Sigmoid colon (tissue), 6 donors: ENCODE measurements at regions not wholly inside any gene's neighbourhood (a gene's known extent, or its start where the extent isn't known, plus 50 kb on each side); places are given as distances from the start of the nearest gene placed in this dataset.
"Not testable (repeated sequence)": the region's sequence is repeated elsewhere in the genome, so short reads cannot be mapped to it uniquely, and the experiment has no call there.

ENCODE experiments used
- DNase-seq: peaks from one replicate; pipeline ENCODE4 v3.0.0-alpha.2; 2019
- H3K27ac ChIP-seq, 4 donors: fragments of 200-600 bp; sonication (generic); one replicate each; pipeline ENCODE4 v1.5.1; 2016 to 2019; ENCODE audit warnings: mild to moderate bottlenecking in 1 of 4
- H3K27me3 ChIP-seq, 3 donors: fragments of 200-600 bp; sonication (generic); one replicate each; pipeline ENCODE4 v1.5.1; 2019; ENCODE audit warnings: mild to moderate bottlenecking in 1 of 3
- H3K36me3 ChIP-seq, 4 donors: fragments of 200-600 bp; sonication (generic); one replicate each; pipeline ENCODE4 v1.5.1; 2016 to 2019
- H3K4me1 ChIP-seq, 4 donors: fragments of 200-600 bp; sonication (generic); one replicate each; pipeline ENCODE4 v1.5.1; 2017 to 2019
- H3K4me3 ChIP-seq, 4 donors: fragments of 200-600 bp; sonication (generic); one replicate each; pipeline ENCODE4 v1.5.1; 2017 to 2019; ENCODE audit warnings: mild to moderate bottlenecking in 2 of 4, moderate library complexity in 1 of 4
- H3K9me3 ChIP-seq, 4 donors: fragments of 200-600 bp in 3 of 4; sonication (generic) in 3 of 4; one replicate each; pipeline versions ENCODE4 v1.5.1 to v1.6.1; 2013 to 2019
- EP300 ChIP-seq, 4 donors: sonication (generic); formaldehyde crosslinking; IDR thresholded peaks; one replicate each; pipeline ENCODE4 v1.6.1; 2017; ENCODE audit warnings: antibody characterized with exemption in 4 of 4
- POLR2A ChIP-seq, 2 donors: fragments of 450-650 bp; IDR thresholded peaks; one replicate each; pipeline ENCODE4 v1.6.1; 2016; ENCODE audit warnings: antibody characterized with exemption in 2 of 2, mild to moderate bottlenecking in 2 of 2, moderate library complexity in 2 of 2
- POLR2AphosphoS5 ChIP-seq, 4 donors: sonication (generic); formaldehyde crosslinking; IDR thresholded peaks; one replicate each; pipeline ENCODE4 v1.6.1; 2017; ENCODE audit warnings: antibody characterized with exemption in 4 of 4
- WGBS, 2 donors: extraction: QIAGEN DNeasy Blood & Tissue Kit; methylation state at CpG; one replicate each; pipeline ENCODE4 v1.1.7; 2013; 5-methylcytosine and 5-hydroxymethylcytosine counted together
- intact Hi-C: fragments of 100-400 bp; cut with DNase I; formaldehyde crosslinking; loops from one replicate; pipeline ENCODE4 v1.15.1; 2023
- TF ChIP-seq, protein P1 (sequence below), 4 experiments: fragments of 450-650 bp in 3 of 4; fragments of 200-600 bp in 1 of 4; IDR thresholded peaks; one replicate each; pipeline ENCODE4 v1.5.1; 2016 to 2019; ENCODE audit warnings: antibody characterized with exemption in 4 of 4, mild to moderate bottlenecking in 3 of 4, moderate library complexity in 2 of 4
- donor health status: healthy with polysubstance abuse.
- donor health status: healthy.

DNA sequence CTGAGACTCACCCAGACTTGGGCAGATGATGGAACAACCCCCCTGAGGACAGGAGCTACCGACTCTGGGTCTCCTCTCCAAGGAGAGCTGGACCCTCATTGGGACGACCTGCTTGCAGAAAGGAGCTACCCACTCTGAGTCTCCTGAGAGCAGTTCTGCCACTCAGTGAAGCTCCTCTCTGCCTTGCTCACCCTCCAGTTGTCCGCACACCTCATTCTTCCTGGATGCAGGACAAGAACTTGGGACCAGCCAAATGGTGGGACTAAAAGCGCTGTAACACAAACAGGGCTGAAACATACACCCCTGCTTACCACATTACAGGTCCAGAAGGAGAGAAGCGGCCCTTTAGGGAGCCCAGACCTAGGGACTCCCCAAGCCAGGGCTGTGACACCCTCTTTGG lies 124.9 kb upstream of the CCDC150 start:
- WGBS, 2 donors: 85 to 87% methylated on average over 5 of the region's 5 CpGs
- TF ChIP-seq, protein P1, sequence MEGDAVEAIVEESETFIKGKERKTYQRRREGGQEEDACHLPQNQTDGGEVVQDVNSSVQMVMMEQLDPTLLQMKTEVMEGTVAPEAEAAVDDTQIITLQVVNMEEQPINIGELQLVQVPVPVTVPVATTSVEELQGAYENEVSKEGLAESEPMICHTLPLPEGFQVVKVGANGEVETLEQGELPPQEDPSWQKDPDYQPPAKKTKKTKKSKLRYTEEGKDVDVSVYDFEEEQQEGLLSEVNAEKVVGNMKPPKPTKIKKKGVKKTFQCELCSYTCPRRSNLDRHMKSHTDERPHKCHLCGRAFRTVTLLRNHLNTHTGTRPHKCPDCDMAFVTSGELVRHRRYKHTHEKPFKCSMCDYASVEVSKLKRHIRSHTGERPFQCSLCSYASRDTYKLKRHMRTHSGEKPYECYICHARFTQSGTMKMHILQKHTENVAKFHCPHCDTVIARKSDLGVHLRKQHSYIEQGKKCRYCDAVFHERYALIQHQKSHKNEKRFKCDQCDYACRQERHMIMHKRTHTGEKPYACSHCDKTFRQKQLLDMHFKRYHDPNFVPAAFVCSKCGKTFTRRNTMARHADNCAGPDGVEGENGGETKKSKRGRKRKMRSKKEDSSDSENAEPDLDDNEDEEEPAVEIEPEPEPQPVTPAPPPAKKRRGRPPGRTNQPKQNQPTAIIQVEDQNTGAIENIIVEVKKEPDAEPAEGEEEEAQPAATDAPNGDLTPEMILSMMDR (IDR thresholded peaks at IDR 0.05): no peak
- TF ChIP-seq POLR2A (IDR thresholded peaks at IDR 0.05): no peak
- TF ChIP-seq POLR2AphosphoS5 (IDR thresholded peaks at IDR 0.05): no peak
- TF ChIP-seq EP300 (IDR thresholded peaks at IDR 0.05): no peak
- intact Hi-C loops: no loop called here

DNA sequence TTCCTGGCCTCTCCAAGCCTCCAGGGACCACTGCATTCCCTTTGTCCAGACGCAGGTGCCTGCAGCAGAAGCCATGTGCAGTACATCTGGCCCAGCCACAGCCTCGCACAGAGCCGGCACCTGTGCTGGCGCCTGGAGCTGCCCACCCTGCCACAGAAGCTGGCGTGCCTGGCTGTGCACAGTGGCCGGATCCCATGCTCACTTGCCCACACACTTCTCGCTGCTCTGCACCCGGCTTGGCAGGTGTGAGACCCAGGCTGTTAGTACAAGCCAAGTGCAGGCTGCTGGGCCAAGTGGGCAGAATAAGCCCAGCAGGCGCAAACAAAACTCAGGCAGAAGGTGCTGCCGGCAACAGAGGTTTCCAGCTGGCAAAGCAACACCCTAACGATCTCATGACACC lies 124.5 kb upstream of the CCDC150 start:
- H3K27me3 ChIP-seq: no peaks in the 10 kb centered on the region
- 88 to 92% methylated on average over 11 of the region's 11 CpGs for WGBS, 2 donors
- no peak overlapping the region for H3K27ac ChIP-seq
- no peak for DNase-seq
- H3K9me3 ChIP-seq: no peaks in the 10 kb centered on the region
- no peak overlapping the region for H3K4me3 ChIP-seq
- TF ChIP-seq POLR2A (IDR thresholded peaks at IDR 0.05) (no peak), POLR2AphosphoS5 (IDR thresholded peaks at IDR 0.05) (no peak), EP300 (IDR thresholded peaks at IDR 0.05) (no peak)
- TF ChIP-seq, protein P1 (IDR thresholded peaks at IDR 0.05): no peak
- H3K4me1 ChIP-seq: no peaks in the 10 kb centered on the region
- intact Hi-C loops: no loop called here
- H3K36me3 ChIP-seq: no peaks in the 10 kb centered on the region

More for the DNA sequence above, 124.9 kb upstream of the CCDC150 start:
- no peak overlapping the region for H3K27ac ChIP-seq
- H3K9me3 ChIP-seq: no peaks in the 10 kb centered on the region
- H3K27me3 ChIP-seq: no peaks in the 10 kb centered on the region
- H3K36me3 ChIP-seq: no peaks in the 10 kb centered on the region
- no peak for DNase-seq
- H3K4me1 ChIP-seq: no peaks in the 10 kb centered on the region
- no peak overlapping the region for H3K4me3 ChIP-seq

DNA sequence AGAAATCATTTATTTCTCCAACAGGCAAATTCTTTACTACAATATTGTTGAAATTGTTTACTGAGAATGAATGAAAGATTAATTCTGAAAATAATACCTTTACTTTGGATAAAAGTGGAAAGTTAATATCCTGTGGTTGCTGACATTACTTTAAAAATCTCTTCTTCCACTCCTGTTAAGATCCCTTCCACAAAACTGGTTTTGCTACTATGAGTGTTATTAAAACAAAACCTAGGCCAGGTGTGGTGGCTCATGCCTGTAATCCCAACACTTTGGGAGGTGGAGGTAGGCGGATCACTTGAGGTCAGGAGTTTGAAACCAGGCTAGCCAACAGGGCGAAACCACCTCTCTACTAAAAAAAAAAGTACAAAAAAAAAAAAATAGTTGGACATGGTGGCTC lies 123.9 kb upstream of the CCDC150 start:
- no peaks in the 10 kb centered on the region for H3K4me1 ChIP-seq
- H3K27ac ChIP-seq: no peak overlapping the region
- no peaks in the 10 kb centered on the region for H3K9me3 ChIP-seq
- no peak for DNase-seq
- H3K36me3 ChIP-seq: no peaks in the 10 kb centered on the region
- intact Hi-C loops: no loop called here
- H3K27me3 ChIP-seq: no peaks in the 10 kb centered on the region
- TF ChIP-seq POLR2A (IDR thresholded peaks at IDR 0.05) (no peak), EP300 (IDR thresholded peaks at IDR 0.05) (no peak), POLR2AphosphoS5 (IDR thresholded peaks at IDR 0.05) (no peak)
- WGBS, 2 donors: 70 to 92% methylated on average over 2 of the region's 2 CpGs
- H3K4me3 ChIP-seq: no peak overlapping the region

DNA sequence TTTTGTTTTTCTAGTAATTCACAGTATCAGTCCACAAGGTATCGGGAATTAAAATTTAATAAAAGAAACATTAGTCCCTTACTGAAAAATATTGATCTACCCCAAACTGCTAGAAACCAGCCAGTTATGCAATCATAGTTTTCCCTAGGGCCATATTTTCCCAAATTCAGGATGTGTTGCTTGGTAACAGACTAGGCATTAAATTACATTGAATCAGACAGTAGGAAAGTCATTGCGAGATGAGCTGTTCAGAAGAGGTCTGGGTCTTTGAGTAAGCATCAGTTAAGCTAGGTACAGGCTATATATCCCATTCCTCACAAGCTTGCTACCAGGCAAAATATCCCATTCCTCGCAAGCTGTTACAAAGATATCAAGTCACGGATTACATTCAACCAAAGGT lies 123.0 kb upstream of the CCDC150 start:
- Histone ChIP-seq H3K4me3 (no peak overlapping the region), H3K27me3 (no peaks in the 10 kb centered on the region), H3K36me3 (no peaks in the 10 kb centered on the region), H3K27ac (no peak overlapping the region), H3K9me3 (no peaks in the 10 kb centered on the region), H3K4me1 (no peaks in the 10 kb centered on the region)
- WGBS, 2 donors: 91 to 93% methylated on average over 4 of the region's 4 CpGs
- TF ChIP-seq, protein P1 (IDR thresholded peaks at IDR 0.05): no peak
- TF ChIP-seq EP300 (IDR thresholded peaks at IDR 0.05): no peak
- TF ChIP-seq POLR2AphosphoS5 (IDR thresholded peaks at IDR 0.05): no peak
- TF ChIP-seq POLR2A (IDR thresholded peaks at IDR 0.05): no peak
- intact Hi-C loops: no loop called here
- DNase-seq: no peak

DNA sequence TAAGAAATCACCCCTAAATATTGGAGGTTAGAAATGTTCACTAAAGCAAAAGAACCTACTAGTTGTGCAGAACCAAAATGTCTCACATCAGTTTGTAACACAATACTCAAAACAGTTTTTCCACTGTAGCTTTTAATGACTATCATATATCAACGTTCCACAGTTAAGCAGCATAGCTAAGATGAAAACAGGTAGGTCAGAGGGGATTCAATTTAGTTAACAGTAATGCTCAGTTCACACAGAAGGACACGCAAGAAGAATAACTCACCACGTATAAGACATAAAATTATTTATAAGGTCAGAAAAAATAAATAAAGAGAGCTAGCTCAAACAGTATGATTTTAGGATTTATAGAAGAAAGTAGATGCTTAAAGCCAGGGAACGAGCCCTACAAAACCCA lies 118.9 kb upstream of the CCDC150 start:
- TF ChIP-seq, protein P1 (IDR thresholded peaks at IDR 0.05): no peak
- TF ChIP-seq POLR2A (IDR thresholded peaks at IDR 0.05) (no peak), EP300 (IDR thresholded peaks at IDR 0.05) (no peak), POLR2AphosphoS5 (IDR thresholded peaks at IDR 0.05) (no peak)
- no peak for DNase-seq
- H3K27ac ChIP-seq: no peak overlapping the region
- 55 to 69% methylated on average over 4 of the region's 4 CpGs for WGBS, 2 donors
- no peak overlapping the region for H3K4me3 ChIP-seq
- H3K9me3 ChIP-seq: no peaks in the 10 kb centered on the region
- intact Hi-C loops: no loop called here
- H3K4me1 ChIP-seq: no peaks in the 10 kb centered on the region
- no peaks in the 10 kb centered on the region for H3K36me3 ChIP-seq
- no peaks in the 10 kb centered on the region for H3K27me3 ChIP-seq

DNA sequence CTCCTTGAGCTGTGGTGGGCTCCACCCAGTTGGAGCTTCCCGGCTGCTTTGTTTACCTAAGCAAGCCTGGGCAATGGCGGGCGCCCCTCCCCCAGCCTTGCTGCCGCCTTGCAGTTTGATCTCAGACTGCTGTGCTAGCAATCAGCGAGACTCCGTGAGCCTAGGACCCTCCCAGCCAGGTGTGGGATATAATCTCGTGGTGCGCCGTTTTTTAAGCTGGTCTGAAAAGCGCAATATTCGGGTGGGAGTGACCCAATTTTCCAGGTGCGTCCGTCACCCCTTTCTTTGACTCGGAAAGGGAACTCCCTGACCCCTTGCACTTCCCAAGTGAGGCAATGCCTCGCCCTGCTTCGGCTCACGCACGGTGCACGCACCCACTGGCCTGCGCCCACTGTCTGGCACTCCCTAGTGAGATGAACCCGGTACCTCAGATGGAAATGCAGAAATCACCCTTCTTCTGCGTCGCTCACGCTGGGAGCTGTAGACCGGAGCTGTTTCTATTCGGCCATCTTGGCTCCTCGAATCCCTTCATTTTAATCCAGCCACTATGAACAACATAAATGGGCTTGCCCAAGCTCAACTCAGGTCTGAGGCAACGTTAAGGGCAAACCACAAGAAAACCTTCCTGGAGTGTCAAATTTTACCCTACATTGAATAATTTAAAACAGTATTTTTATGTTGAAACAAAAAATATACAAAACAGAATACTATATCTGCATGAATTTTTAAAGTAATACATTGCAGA lies 112.4 kb upstream of the CCDC150 start:
- H3K4me1 ChIP-seq, intact Hi-C loops, H3K27me3 ChIP-seq, H3K36me3 ChIP-seq, H3K9me3 ChIP-seq, DNase-seq, H3K27ac ChIP-seq, H3K4me3 ChIP-seq: not testable (repeated sequence)
- 86 to 89% methylated on average over 24 of the region's 28 CpGs for WGBS, 2 donors
